OCI-LY3 (cell line): ENCODE measurements at regions not wholly inside any gene's neighbourhood (a gene's known extent, or its start where the extent isn't known, plus 50 kb on each side); places are given as distances from the start of the nearest gene placed in this dataset.

ENCODE experiments used
- EZH2phosphoT487 ChIP-seq: fragments of 200-600 bp; shearing (Covaris generic); IDR thresholded peaks from 2 replicates; pipeline ENCODE4 v1.6.1; 2018; ENCODE audit warnings: antibody characterized with exemption, mixed run types, low read depth
- TF ChIP-seq, protein P1 (sequence below): fragments of 200-600, 300-600 bp; sonication (generic); IDR thresholded peaks from 2 replicates; pipeline ENCODE4 v1.5.1; 2014; ENCODE audit warnings: antibody characterized with exemption, low read length, low read depth

DNA sequence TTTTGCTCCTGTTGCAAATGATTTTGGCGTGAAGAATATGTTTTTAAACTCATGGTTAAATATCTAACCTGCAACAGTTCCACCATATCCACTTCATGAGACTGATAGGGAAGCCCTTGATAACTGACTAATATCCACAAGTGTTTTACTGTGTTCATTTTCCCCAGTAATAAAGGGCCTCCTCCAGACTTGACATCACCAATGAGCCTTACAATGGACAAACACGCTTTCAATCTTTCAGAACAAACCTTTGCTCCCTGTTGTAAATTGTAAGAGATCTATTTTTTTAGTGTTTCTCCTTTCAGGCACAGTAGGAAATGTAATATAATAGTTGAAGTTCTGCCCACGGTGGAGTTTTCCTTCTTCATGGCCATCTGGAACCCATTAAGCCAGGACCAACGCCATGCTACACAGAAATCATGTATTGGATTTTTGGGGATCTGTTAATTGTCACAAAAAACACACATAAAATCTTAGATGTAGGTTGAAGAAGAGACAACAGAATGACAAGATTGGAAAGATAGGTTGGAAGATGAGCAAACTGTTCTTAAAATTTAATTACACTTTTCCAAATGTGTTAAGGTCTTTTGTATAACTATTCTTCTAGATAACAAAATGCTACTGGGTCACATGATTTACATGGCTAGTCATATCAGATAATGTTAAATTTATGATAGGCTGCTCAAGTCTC, 1030.1 kb downstream of the FSTL5 start:
- no peak for TF ChIP-seq EZH2phosphoT487
- TF ChIP-seq, protein P1, sequence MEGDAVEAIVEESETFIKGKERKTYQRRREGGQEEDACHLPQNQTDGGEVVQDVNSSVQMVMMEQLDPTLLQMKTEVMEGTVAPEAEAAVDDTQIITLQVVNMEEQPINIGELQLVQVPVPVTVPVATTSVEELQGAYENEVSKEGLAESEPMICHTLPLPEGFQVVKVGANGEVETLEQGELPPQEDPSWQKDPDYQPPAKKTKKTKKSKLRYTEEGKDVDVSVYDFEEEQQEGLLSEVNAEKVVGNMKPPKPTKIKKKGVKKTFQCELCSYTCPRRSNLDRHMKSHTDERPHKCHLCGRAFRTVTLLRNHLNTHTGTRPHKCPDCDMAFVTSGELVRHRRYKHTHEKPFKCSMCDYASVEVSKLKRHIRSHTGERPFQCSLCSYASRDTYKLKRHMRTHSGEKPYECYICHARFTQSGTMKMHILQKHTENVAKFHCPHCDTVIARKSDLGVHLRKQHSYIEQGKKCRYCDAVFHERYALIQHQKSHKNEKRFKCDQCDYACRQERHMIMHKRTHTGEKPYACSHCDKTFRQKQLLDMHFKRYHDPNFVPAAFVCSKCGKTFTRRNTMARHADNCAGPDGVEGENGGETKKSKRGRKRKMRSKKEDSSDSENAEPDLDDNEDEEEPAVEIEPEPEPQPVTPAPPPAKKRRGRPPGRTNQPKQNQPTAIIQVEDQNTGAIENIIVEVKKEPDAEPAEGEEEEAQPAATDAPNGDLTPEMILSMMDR = no peak
